ENCODE measurements at regions not wholly inside any gene's neighbourhood (a gene's known extent, or its start where the extent isn't known, plus 50 kb on each side); places are given as distances from the start of the nearest gene placed in this dataset.

- DNase-seq (ENCODE audit: low read depth): no peak
- no peak overlapping the region for H3K4me3 ChIP-seq (ENCODE audit: low read length)
- no peak for TF ChIP-seq CTCF (conservative IDR thresholded peaks at IDR 0.05; ENCODE audit: low read depth, low read length)
These were observed 51.9 kb upstream of the DBX2 start for GRCh38 chr12:45102818-45103217.

- no peak for DNase-seq (ENCODE audit: low read depth)
- H3K4me3 ChIP-seq (ENCODE audit: low read length): no peak overlapping the region
- TF ChIP-seq CTCF (conservative IDR thresholded peaks at IDR 0.05; ENCODE audit: low read depth, low read length): no peak
These were observed 55.1 kb upstream of the DBX2 start for GRCh38 chr12:45105996-45106395.

- TF ChIP-seq CTCF (conservative IDR thresholded peaks at IDR 0.05; ENCODE audit: low read depth, low read length): no peak
- no peak overlapping the region for H3K4me3 ChIP-seq (ENCODE audit: low read length)
- DNase-seq (ENCODE audit: low read depth): no peak
These were observed 61.4 kb upstream of the DBX2 start for GRCh38 chr12:45112306-45112705.

DNA sequence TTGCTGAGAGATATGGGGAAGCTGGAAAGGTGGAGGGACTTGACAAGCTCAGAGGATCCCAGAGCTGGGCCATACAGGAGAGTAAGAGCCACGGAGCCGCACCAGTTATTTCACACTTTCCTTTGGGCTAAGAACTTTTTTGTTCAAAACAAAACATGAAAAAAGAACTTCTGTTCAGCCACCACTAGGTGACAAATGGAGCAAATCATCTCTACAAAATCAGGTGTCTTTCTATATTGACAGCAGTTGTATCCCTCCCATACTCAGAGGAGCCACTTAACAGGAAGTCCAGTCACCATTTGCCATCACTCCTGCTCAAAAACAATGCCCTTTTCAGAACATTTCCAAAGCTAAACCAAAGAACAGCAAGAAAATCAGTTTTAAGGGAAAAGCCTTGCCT lies 70.3 kb upstream of the DBX2 start:
- H3K4me3 ChIP-seq (ENCODE audit: low read length): no peak overlapping the region
- peak; percentile 0 for TF ChIP-seq CTCF (conservative IDR thresholded peaks at IDR 0.05; ENCODE audit: low read depth, low read length)
- DNase-seq (ENCODE audit: low read depth): no peak

DNA sequence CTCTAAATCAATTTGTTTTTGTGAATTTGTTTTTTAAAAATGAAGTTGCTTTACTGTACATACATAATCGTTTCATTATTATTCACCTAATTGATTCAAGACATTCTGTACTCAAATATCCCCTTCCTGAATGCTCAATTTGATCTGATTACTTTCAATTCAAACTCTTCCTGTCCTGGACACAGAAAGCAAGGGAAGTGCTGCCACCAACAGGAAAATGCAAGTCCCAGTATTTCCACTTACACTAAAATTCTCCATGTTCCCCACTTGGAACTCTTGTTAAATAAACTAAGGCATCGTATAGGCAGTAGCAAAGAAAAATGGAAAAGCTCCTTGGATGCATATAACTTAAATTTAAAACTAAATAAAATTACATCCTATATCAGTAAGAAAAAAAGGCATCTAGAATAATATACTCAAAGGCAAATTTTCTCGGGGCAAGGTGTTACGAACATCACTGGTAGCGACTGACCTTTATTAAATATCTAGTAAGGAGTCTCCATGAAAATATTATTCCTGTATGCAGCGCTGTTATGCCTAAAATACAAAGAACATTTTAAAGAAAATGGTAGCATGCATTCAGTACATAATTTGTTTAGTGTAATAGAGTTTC lies 72.0 kb upstream of the DBX2 start:
- peak; percentile 71 for TF ChIP-seq CTCF (conservative IDR thresholded peaks at IDR 0.05; ENCODE audit: low read depth, low read length)
- no peak overlapping the region for H3K4me3 ChIP-seq (ENCODE audit: low read length)
- DNase-seq (ENCODE audit: low read depth): peak; percentile 31

DNA sequence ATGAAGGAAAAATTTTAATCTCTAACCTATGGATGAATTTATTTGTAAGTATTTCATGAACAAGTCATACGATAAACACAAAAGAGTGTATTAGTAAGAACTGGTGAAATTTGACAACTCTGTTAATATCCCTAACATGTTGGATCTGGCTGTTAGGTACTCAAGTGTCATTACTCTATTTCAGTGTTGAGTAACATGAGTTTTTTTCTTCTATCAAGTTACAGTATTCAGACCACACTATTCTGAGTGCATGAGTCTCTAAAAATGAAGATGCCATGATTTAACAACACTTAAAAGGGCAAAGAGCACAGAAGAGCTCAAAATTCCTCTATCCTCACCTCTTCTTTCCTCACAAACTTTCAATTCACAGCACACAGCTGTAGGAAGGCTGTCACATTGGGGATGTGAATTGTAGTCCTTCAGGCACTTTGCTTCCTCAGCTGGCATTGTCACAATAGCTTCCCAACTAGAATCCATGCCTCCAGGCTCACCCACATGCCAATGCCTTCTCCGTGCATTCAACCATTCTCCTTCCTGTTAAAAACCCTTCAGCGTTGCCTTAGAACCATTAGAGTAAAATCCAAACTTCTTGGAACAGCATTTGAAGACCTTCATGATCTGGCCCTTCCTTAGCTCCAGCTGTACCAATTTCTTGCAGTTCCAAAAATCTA lies 73.7 kb upstream of the DBX2 start:
- no peak for DNase-seq (ENCODE audit: low read depth)
- H3K4me3 ChIP-seq (ENCODE audit: low read length): no peak overlapping the region
- TF ChIP-seq CTCF (conservative IDR thresholded peaks at IDR 0.05; ENCODE audit: low read depth, low read length): no peak

- TF ChIP-seq CTCF (conservative IDR thresholded peaks at IDR 0.05; ENCODE audit: low read depth, low read length): no peak
- H3K4me3 ChIP-seq (ENCODE audit: low read length): no peak overlapping the region
- DNase-seq (ENCODE audit: low read depth): no peak
These were observed 75.1 kb upstream of the DBX2 start for GRCh38 chr12:45125997-45126396.

All from retinal pigment epithelial cell (primary cell).